DOHH2 (cell line): ENCODE measurements at regions not wholly inside any gene's neighbourhood (a gene's known extent, or its start where the extent isn't known, plus 50 kb on each side); places are given as distances from the start of the nearest gene placed in this dataset.

Source experiments
- EZH2phosphoT487 ChIP-seq: fragments of 200-600 bp; sonication (generic); IDR thresholded peaks from 2 replicates; pipeline ENCODE4 v1.6.1; 2017; ENCODE audit warnings: borderline replicate concordance, mild to moderate bottlenecking, antibody characterized with exemption, low read length, moderate library complexity, mixed read lengths
- TF ChIP-seq, protein P1 (sequence below): fragments of 200-600 bp; sonication (generic); IDR thresholded peaks from one replicate; pipeline ENCODE4 v1.5.1; 2014; ENCODE audit warnings: antibody characterized with exemption, mild to moderate bottlenecking, low read depth, low read length; ENCODE audit not compliant: poor library complexity, severe bottlenecking

DNA sequence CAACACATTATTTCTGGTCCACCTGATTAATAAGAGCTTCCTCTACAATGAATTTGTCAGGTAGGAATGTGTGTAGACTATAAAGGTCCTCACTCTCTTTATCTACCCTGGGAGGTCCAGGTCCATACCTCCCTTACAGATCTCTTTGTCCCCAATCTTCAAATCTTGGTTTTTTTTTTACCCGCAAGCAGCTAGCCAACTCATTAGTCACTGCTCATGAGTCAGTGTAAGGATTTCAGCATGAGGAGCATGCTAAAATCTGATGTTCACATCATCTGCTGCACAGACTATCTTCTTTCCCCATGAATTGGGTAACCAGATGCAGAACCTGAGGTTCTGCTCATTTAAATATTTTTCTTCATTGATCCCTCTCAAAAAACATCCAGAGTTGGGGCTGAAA is 397.0 kb upstream of the ISX start:
- TF ChIP-seq, protein P1, sequence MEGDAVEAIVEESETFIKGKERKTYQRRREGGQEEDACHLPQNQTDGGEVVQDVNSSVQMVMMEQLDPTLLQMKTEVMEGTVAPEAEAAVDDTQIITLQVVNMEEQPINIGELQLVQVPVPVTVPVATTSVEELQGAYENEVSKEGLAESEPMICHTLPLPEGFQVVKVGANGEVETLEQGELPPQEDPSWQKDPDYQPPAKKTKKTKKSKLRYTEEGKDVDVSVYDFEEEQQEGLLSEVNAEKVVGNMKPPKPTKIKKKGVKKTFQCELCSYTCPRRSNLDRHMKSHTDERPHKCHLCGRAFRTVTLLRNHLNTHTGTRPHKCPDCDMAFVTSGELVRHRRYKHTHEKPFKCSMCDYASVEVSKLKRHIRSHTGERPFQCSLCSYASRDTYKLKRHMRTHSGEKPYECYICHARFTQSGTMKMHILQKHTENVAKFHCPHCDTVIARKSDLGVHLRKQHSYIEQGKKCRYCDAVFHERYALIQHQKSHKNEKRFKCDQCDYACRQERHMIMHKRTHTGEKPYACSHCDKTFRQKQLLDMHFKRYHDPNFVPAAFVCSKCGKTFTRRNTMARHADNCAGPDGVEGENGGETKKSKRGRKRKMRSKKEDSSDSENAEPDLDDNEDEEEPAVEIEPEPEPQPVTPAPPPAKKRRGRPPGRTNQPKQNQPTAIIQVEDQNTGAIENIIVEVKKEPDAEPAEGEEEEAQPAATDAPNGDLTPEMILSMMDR: no peak
- TF ChIP-seq EZH2phosphoT487: no peak
